ENCODE measurements at regions not wholly inside any gene's neighbourhood (a gene's known extent, or its start where the extent isn't known, plus 50 kb on each side); places are given as distances from the start of the nearest gene placed in this dataset.

DNA sequence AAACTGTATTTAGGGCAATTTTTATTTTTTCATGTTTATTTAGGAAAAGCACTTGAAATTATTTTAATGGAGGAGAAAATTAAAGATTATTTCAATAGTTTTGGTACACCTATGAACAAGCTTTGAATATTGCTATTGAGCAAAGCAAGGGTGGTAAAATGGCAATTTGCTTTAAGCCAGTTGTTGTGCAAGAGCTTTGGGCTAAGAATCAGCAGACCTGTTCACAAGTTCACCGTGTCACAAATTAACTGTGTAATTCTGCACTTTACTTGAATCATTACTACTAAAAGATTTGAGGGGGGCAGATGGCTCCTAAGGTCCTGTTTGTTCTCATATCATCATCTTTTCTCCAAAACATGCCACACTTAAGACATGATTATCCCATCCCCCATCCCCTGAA is 238.9 kb upstream of the GBE1 start:
- 0% methylated on average over 1 of the region's 1 CpG for WGBS (ENCODE audit: insufficient coverage, low coverage, missing lambda C conversion rate)
- H3K9me3 ChIP-seq (replicated peaks; ENCODE audit: control insufficient read depth, insufficient read depth, low read depth, low read length), result no peaks in the 10 kb centered on the region
- no peaks in the 10 kb centered on the region for H3K79me2 ChIP-seq (ENCODE audit: control insufficient read depth, insufficient read depth, low read length)
- POLR2A ChIA-PET, result no interaction called here
- H2AFZ ChIP-seq (ENCODE audit: low read depth, low read length), result no peak overlapping the region
- intact Hi-C loops (cut with micrococcal nuclease) (no loop called here), in situ Hi-C loops (cut with MboI) (no loop called here)
- H3K9ac ChIP-seq (ENCODE audit: insufficient read depth in 1 of 2, low read depth in 2 of 2, low read length in 2 of 2), result no peak overlapping the region
- H3K4me3 ChIP-seq, result no peak overlapping the region
- no peak for FAIRE-seq
- CTCF ChIA-PET (ENCODE audit: low intra/inter-chr PET ratio), result no interaction called here
- no TSS peak for BruUV-seq (replicated peaks)
- no peaks in the 10 kb centered on the region for H3K9me1 ChIP-seq (ENCODE audit: control insufficient read depth, insufficient read depth, low read length)
- H3K4me2 ChIP-seq (ENCODE audit: insufficient read depth, low read length), result no peak overlapping the region
- H3K36me3 ChIP-seq (ENCODE audit: control insufficient read depth, insufficient read depth, low read length), result no peaks in the 10 kb centered on the region
- H3K27me3 ChIP-seq (ENCODE audit: control insufficient read depth in 2 of 2, insufficient read depth in 2 of 2, low read length in 2 of 2), result no peaks in the 10 kb centered on the region
- no peak for DNase-seq (ENCODE audit: extremely low read depth in 1 of 4, low spot score in 3 of 4)
- no peaks in the 10 kb centered on the region for H4K20me1 ChIP-seq (replicated peaks; ENCODE audit: control insufficient read depth, insufficient read depth, low read length)
- H3K27ac ChIP-seq (ENCODE audit: extremely low read depth, low read depth, low read length), result no peak overlapping the region
- H3K4me1 ChIP-seq (replicated peaks in 1 of 2; ENCODE audit: control insufficient read depth in 2 of 2, insufficient read depth in 2 of 2, low read length in 2 of 2), result no peaks in the 10 kb centered on the region
- no peak for ATAC-seq
- no peak for TF ChIP-seq ZNF197 (CRISPR knock-in tag; IDR thresholded peaks at IDR 0.05; ENCODE audit: low read depth)
- TF ChIP-seq, protein P1, sequence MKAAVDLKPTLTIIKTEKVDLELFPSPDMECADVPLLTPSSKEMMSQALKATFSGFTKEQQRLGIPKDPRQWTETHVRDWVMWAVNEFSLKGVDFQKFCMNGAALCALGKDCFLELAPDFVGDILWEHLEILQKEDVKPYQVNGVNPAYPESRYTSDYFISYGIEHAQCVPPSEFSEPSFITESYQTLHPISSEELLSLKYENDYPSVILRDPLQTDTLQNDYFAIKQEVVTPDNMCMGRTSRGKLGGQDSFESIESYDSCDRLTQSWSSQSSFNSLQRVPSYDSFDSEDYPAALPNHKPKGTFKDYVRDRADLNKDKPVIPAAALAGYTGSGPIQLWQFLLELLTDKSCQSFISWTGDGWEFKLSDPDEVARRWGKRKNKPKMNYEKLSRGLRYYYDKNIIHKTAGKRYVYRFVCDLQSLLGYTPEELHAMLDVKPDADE (conservative IDR thresholded peaks at IDR 0.05; ENCODE audit: control insufficient read depth, low read depth, low read length), result no peak
- TF ChIP-seq, protein P2, sequence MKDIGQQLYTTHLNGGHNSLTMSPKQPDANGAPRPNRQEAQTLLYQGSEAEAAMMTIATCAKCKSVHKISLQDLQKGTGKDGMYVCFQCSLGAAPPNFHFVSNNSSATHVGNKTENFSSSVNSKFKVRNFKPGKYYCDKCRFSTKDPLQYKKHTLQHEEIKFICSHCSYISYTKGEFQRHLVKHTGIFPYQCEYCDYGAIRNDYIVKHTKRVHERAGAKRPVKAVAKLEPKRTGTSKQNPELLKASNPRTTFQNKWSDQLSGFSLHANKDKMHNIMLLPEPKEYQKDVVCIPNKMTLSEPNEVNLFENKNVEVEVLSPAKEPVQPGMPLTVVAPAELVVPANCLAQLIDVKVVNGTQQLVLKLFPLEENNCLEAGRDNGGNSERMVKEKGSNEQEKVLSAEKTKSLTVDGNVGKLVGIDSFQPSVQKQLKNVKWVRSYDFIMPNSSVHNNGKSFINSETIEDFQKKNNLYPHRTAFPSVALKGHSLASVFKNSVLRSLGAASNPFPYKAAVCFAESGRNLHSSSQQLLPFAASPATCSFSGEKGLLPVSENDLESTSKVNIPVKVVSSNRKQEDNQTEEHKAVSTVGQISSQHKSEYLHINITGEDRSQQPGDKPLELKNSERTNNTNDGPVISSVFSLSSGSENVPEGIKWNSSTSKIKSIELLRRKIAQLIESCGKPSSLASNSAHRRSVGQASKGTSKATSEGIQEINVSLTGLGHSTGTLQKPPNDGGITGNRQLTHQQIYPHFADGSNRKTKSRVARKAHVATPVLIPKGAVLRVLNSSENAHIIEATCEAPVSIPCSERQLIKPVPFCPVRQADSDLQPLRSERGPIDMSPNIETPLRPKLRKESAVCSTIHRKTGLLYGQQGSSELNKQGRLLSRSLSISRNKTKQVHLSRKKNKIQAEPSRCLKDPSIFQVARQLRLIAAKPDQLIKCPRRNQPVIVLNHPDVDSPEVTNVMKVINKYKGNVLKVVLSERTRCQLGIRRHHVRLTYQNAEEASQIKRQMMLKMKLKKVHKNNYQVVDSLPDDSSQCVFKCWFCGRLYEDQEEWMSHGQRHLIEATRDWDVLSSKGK (CRISPR knock-in tag; IDR thresholded peaks at IDR 0.05), result no peak
- no peak for TF ChIP-seq PPARD (CRISPR knock-in tag; IDR thresholded peaks at IDR 0.05)
- no peak for TF ChIP-seq ESRRB (CRISPR knock-in tag; IDR thresholded peaks at IDR 0.05; ENCODE audit: borderline replicate concordance)
- TF ChIP-seq, protein P3, sequence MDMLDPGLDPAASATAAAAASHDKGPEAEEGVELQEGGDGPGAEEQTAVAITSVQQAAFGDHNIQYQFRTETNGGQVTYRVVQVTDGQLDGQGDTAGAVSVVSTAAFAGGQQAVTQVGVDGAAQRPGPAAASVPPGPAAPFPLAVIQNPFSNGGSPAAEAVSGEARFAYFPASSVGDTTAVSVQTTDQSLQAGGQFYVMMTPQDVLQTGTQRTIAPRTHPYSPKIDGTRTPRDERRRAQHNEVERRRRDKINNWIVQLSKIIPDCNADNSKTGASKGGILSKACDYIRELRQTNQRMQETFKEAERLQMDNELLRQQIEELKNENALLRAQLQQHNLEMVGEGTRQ (CRISPR knock-in tag; IDR thresholded peaks at IDR 0.05), result no peak
